ENCODE measurements at regions not wholly inside any gene's neighbourhood (a gene's known extent, or its start where the extent isn't known, plus 50 kb on each side); places are given as distances from the start of the nearest gene placed in this dataset.
"Not testable (repeated sequence)": the region's sequence is repeated elsewhere in the genome, so short reads cannot be mapped to it uniquely, and the experiment has no call there.

- Histone ChIP-seq H3K36me3 (ENCODE audit: control insufficient read depth in 2 of 2, insufficient read depth in 2 of 2, low read length in 2 of 2) (no peaks in the 10 kb centered on the region), H3K9me3 (ENCODE audit: control insufficient read depth in 2 of 2, low read length in 2 of 2) (no peaks in the 10 kb centered on the region), H3K27me3 (ENCODE audit: control insufficient read depth in 1 of 2, insufficient read depth in 2 of 2, low read length in 2 of 2) (no peaks in the 10 kb centered on the region), H3K9ac (ENCODE audit: low read length in 2 of 2) (no peak overlapping the region), H3K4me1 (ENCODE audit: control insufficient read depth, insufficient read depth, low read length) (no peaks in the 10 kb centered on the region), H3K27ac (ENCODE audit: low read length) (no peak overlapping the region), H3K4me3 (ENCODE audit: low read length in 2 of 2) (no peak overlapping the region)
Observed at GRCh38 chr7:13014011-13014410, 326.6 kb downstream of the ARL4A start.

GRCh38 chr7:13016036-13016581, 328.7 kb downstream of the ARL4A start:
- no peaks in the 10 kb centered on the region for H3K36me3 ChIP-seq (ENCODE audit: control insufficient read depth in 2 of 2, insufficient read depth in 2 of 2, low read length in 2 of 2)
- no peaks in the 10 kb centered on the region for H3K27me3 ChIP-seq (ENCODE audit: control insufficient read depth in 1 of 2, insufficient read depth in 2 of 2, low read length in 2 of 2)
- H3K4me3 ChIP-seq (ENCODE audit: low read length in 2 of 2): no peak overlapping the region
- no peak overlapping the region for H3K9ac ChIP-seq (ENCODE audit: low read length in 2 of 2)
- no peaks in the 10 kb centered on the region for H3K9me3 ChIP-seq (ENCODE audit: control insufficient read depth in 2 of 2, low read length in 2 of 2)
- H3K27ac ChIP-seq (ENCODE audit: low read length): no peak overlapping the region
- H3K4me1 ChIP-seq (ENCODE audit: control insufficient read depth, insufficient read depth, low read length): no peaks in the 10 kb centered on the region

GRCh38 chr7:13016592-13017332, 329.3 kb downstream of the ARL4A start:
- Histone ChIP-seq H3K4me1 (ENCODE audit: control insufficient read depth, insufficient read depth, low read length) (no peaks in the 10 kb centered on the region), H3K9me3 (ENCODE audit: control insufficient read depth in 2 of 2, low read length in 2 of 2) (no peaks in the 10 kb centered on the region), H3K27ac (ENCODE audit: low read length) (no peak overlapping the region), H3K27me3 (ENCODE audit: control insufficient read depth in 1 of 2, insufficient read depth in 2 of 2, low read length in 2 of 2) (no peaks in the 10 kb centered on the region), H3K36me3 (ENCODE audit: control insufficient read depth in 2 of 2, insufficient read depth in 2 of 2, low read length in 2 of 2) (no peaks in the 10 kb centered on the region), H3K9ac (ENCODE audit: low read length in 2 of 2) (no peak overlapping the region), H3K4me3 (ENCODE audit: low read length in 2 of 2) (no peak overlapping the region)

- Histone ChIP-seq H3K27me3 (ENCODE audit: control insufficient read depth in 1 of 2, insufficient read depth in 2 of 2, low read length in 2 of 2) (no peaks in the 10 kb centered on the region), H3K4me3 (ENCODE audit: low read length in 2 of 2) (no peak overlapping the region), H3K4me1 (ENCODE audit: control insufficient read depth, insufficient read depth, low read length) (no peaks in the 10 kb centered on the region), H3K9me3 (ENCODE audit: control insufficient read depth in 2 of 2, low read length in 2 of 2) (no peaks in the 10 kb centered on the region), H3K36me3 (ENCODE audit: control insufficient read depth in 2 of 2, insufficient read depth in 2 of 2, low read length in 2 of 2) (no peaks in the 10 kb centered on the region), H3K27ac (ENCODE audit: low read length) (no peak overlapping the region), H3K9ac (ENCODE audit: low read length in 2 of 2) (no peak overlapping the region)
Observed at GRCh38 chr7:13017333-13017857, 330.0 kb downstream of the ARL4A start.

GRCh38 chr7:13017881-13018280, 330.4 kb downstream of the ARL4A start:
- Histone ChIP-seq H3K36me3 (ENCODE audit: control insufficient read depth in 2 of 2, insufficient read depth in 2 of 2, low read length in 2 of 2) (no peaks in the 10 kb centered on the region), H3K9me3 (ENCODE audit: control insufficient read depth in 2 of 2, low read length in 2 of 2) (no peaks in the 10 kb centered on the region), H3K4me1 (ENCODE audit: control insufficient read depth, insufficient read depth, low read length) (no peaks in the 10 kb centered on the region), H3K9ac (ENCODE audit: low read length in 2 of 2) (no peak overlapping the region), H3K4me3 (ENCODE audit: low read length in 2 of 2) (no peak overlapping the region), H3K27ac (ENCODE audit: low read length) (no peak overlapping the region), H3K27me3 (ENCODE audit: control insufficient read depth in 1 of 2, insufficient read depth in 2 of 2, low read length in 2 of 2) (no peaks in the 10 kb centered on the region)

- H3K36me3 ChIP-seq (ENCODE audit: control insufficient read depth in 2 of 2, insufficient read depth in 2 of 2, low read length in 2 of 2): no peaks in the 10 kb centered on the region
- H3K4me3 ChIP-seq (ENCODE audit: low read length in 2 of 2): no peak overlapping the region
- H3K27ac ChIP-seq (ENCODE audit: low read length): no peak overlapping the region
- H3K9me3 ChIP-seq (ENCODE audit: control insufficient read depth in 2 of 2, low read length in 2 of 2): no peaks in the 10 kb centered on the region
- H3K9ac ChIP-seq (ENCODE audit: low read length in 2 of 2): no peak overlapping the region
- H3K4me1 ChIP-seq (ENCODE audit: control insufficient read depth, insufficient read depth, low read length): no peaks in the 10 kb centered on the region
- H3K27me3 ChIP-seq (ENCODE audit: control insufficient read depth in 1 of 2, insufficient read depth in 2 of 2, low read length in 2 of 2): no peaks in the 10 kb centered on the region
Observed at GRCh38 chr7:13021566-13022300, 334.3 kb downstream of the ARL4A start.

GRCh38 chr7:13024121-13024674, 336.8 kb downstream of the ARL4A start:
- no peaks in the 10 kb centered on the region for H3K9me3 ChIP-seq (ENCODE audit: control insufficient read depth in 2 of 2, low read length in 2 of 2)
- no peak overlapping the region for H3K27ac ChIP-seq (ENCODE audit: low read length)
- no peak overlapping the region for H3K9ac ChIP-seq (ENCODE audit: low read length in 2 of 2)
- no peak overlapping the region for H3K4me3 ChIP-seq (ENCODE audit: low read length in 2 of 2)
- no peaks in the 10 kb centered on the region for H3K4me1 ChIP-seq (ENCODE audit: control insufficient read depth, insufficient read depth, low read length)
- H3K27me3 ChIP-seq (ENCODE audit: control insufficient read depth in 1 of 2, insufficient read depth in 2 of 2, low read length in 2 of 2): no peaks in the 10 kb centered on the region
- no peaks in the 10 kb centered on the region for H3K36me3 ChIP-seq (ENCODE audit: control insufficient read depth in 2 of 2, insufficient read depth in 2 of 2, low read length in 2 of 2)

GRCh38 chr7:13025043-13025442, 337.6 kb downstream of the ARL4A start:
- H3K4me1 ChIP-seq (ENCODE audit: control insufficient read depth, insufficient read depth, low read length); H3K9ac ChIP-seq (ENCODE audit: low read length in 2 of 2); H3K27ac ChIP-seq (ENCODE audit: low read length); H3K36me3 ChIP-seq (ENCODE audit: control insufficient read depth in 2 of 2, insufficient read depth in 2 of 2, low read length in 2 of 2); H3K9me3 ChIP-seq (ENCODE audit: control insufficient read depth in 2 of 2, low read length in 2 of 2); H3K4me3 ChIP-seq (ENCODE audit: low read length in 2 of 2); H3K27me3 ChIP-seq (ENCODE audit: control insufficient read depth in 1 of 2, insufficient read depth in 2 of 2, low read length in 2 of 2): not testable (repeated sequence)

GRCh38 chr7:13027321-13027720, 339.9 kb downstream of the ARL4A start:
- H3K27me3 ChIP-seq (ENCODE audit: control insufficient read depth in 1 of 2, insufficient read depth in 2 of 2, low read length in 2 of 2): no peaks in the 10 kb centered on the region
- no peak overlapping the region for H3K9ac ChIP-seq (ENCODE audit: low read length in 2 of 2)
- H3K9me3 ChIP-seq (ENCODE audit: control insufficient read depth in 2 of 2, low read length in 2 of 2): no peaks in the 10 kb centered on the region
- H3K27ac ChIP-seq (ENCODE audit: low read length): no peak overlapping the region
- no peaks in the 10 kb centered on the region for H3K4me1 ChIP-seq (ENCODE audit: control insufficient read depth, insufficient read depth, low read length)
- H3K4me3 ChIP-seq (ENCODE audit: low read length in 2 of 2): no peak overlapping the region
- no peaks in the 10 kb centered on the region for H3K36me3 ChIP-seq (ENCODE audit: control insufficient read depth in 2 of 2, insufficient read depth in 2 of 2, low read length in 2 of 2)

GRCh38 chr7:13028036-13028824, 340.8 kb downstream of the ARL4A start:
- Histone ChIP-seq H3K27ac (ENCODE audit: low read length) (no peak overlapping the region), H3K9ac (ENCODE audit: low read length in 2 of 2) (no peak overlapping the region), H3K4me1 (ENCODE audit: control insufficient read depth, insufficient read depth, low read length) (no peaks in the 10 kb centered on the region), H3K27me3 (ENCODE audit: control insufficient read depth in 1 of 2, insufficient read depth in 2 of 2, low read length in 2 of 2) (no peaks in the 10 kb centered on the region), H3K9me3 (ENCODE audit: control insufficient read depth in 2 of 2, low read length in 2 of 2) (no peaks in the 10 kb centered on the region), H3K36me3 (ENCODE audit: control insufficient read depth in 2 of 2, insufficient read depth in 2 of 2, low read length in 2 of 2) (no peaks in the 10 kb centered on the region), H3K4me3 (ENCODE audit: low read length in 2 of 2) (no peak overlapping the region)

Data from stomach smooth muscle (tissue), 2 donors.